ENCODE measurements at regions not wholly inside any gene's neighbourhood (a gene's known extent, or its start where the extent isn't known, plus 50 kb on each side); places are given as distances from the start of the nearest gene placed in this dataset.

GRCh38 chr10:78756604-78757343 is 312.0 kb upstream of the ZMIZ1 start:
- no peak for DNase-seq (ENCODE audit: low spot score)

GRCh38 chr10:78757344-78757925 is 311.3 kb upstream of the ZMIZ1 start:
- no peak for DNase-seq (ENCODE audit: low spot score)

GRCh38 chr10:78758176-78758575 is 310.6 kb upstream of the ZMIZ1 start:
- no peak for DNase-seq (ENCODE audit: low spot score)

GRCh38 chr10:78759456-78760120 is 309.2 kb upstream of the ZMIZ1 start:
- no peak for DNase-seq (ENCODE audit: low spot score)

- no peak for DNase-seq (ENCODE audit: low spot score)
Observed at GRCh38 chr10:78760463-78761310, 308.1 kb upstream of the ZMIZ1 start.

- DNase-seq (ENCODE audit: low spot score), result no peak
Observed at GRCh38 chr10:78761311-78761781, 307.4 kb upstream of the ZMIZ1 start.

- DNase-seq (ENCODE audit: low spot score), result no peak
Observed at GRCh38 chr10:78762086-78762630, 306.6 kb upstream of the ZMIZ1 start.

GRCh38 chr10:78763234-78763633 is 305.5 kb upstream of the ZMIZ1 start:
- no peak for DNase-seq (ENCODE audit: low spot score)

GRCh38 chr10:78763651-78764395 is 304.9 kb upstream of the ZMIZ1 start:
- no peak for DNase-seq (ENCODE audit: low spot score)

- no peak for DNase-seq (ENCODE audit: low spot score)
Observed at GRCh38 chr10:78764436-78764835, 304.3 kb upstream of the ZMIZ1 start.

GRCh38 chr10:78764846-78765430 is 303.8 kb upstream of the ZMIZ1 start:
- DNase-seq (ENCODE audit: low spot score), result peak; percentile 20

- peak; percentile 61 for DNase-seq (ENCODE audit: low spot score)
Observed at GRCh38 chr10:78765726-78766335, 302.9 kb upstream of the ZMIZ1 start.

- DNase-seq (ENCODE audit: low spot score), result no peak
Observed at GRCh38 chr10:78766603-78767002, 302.2 kb upstream of the ZMIZ1 start.

GRCh38 chr10:78768041-78768835 is 300.5 kb upstream of the ZMIZ1 start:
- DNase-seq (ENCODE audit: low spot score), result peak; percentile 69

GRCh38 chr10:78768876-78769275 is 299.9 kb upstream of the ZMIZ1 start:
- peak; percentile 58 for DNase-seq (ENCODE audit: low spot score)

GRCh38 chr10:78769526-78769925 is 299.2 kb upstream of the ZMIZ1 start:
- no peak for DNase-seq (ENCODE audit: low spot score)

GRCh38 chr10:78770167-78771090 is 298.3 kb upstream of the ZMIZ1 start:
- peak; percentile 60 for DNase-seq (ENCODE audit: low spot score)

GRCh38 chr10:78771260-78771659 is 297.5 kb upstream of the ZMIZ1 start:
- DNase-seq (ENCODE audit: low spot score), result no peak
